GM12865 (cell line): ENCODE measurements at regions not wholly inside any gene's neighbourhood (a gene's known extent, or its start where the extent isn't known, plus 50 kb on each side); places are given as distances from the start of the nearest gene placed in this dataset.
A peak's percentile ranks its signal among the peaks of the same experiment; 100 is the strongest.

ENCODE experiments used
- DNase-seq: peaks from one replicate; pipeline ENCODE4 v3.0.0; 2010; ENCODE audit warnings: low read depth
- H3K4me3 ChIP-seq: 2 replicates; pipeline ENCODE4 v1.5.1; 2011; ENCODE audit warnings: mild to moderate bottlenecking, low read depth, low read length, control low read depth
- CTCF ChIP-seq: IDR thresholded peaks from 2 replicates; pipeline ENCODE4 v1.5.1; 2011; ENCODE audit warnings: low read length, control low read depth, low read depth, inconsistent platforms; ENCODE audit not compliant: insufficient read depth; ENCODE audit errors: missing control alignments

- H3K4me3 ChIP-seq, result no peak overlapping the region
- no peak for TF ChIP-seq CTCF
- no peak for DNase-seq
These were observed 183.9 kb upstream of the PCDH7 start for GRCh38 chr4:30536231-30536630.

GRCh38 chr4:30537456-30537855, 182.7 kb upstream of the PCDH7 start:
- no peak for TF ChIP-seq CTCF
- H3K4me3 ChIP-seq, result no peak overlapping the region
- DNase-seq, result no peak

- peak; percentile 3 for DNase-seq
- H3K4me3 ChIP-seq, result no peak overlapping the region
- no peak for TF ChIP-seq CTCF
These were observed 181.4 kb upstream of the PCDH7 start for GRCh38 chr4:30538794-30539193.

GRCh38 chr4:30543057-30543456, 177.1 kb upstream of the PCDH7 start:
- no peak for DNase-seq
- TF ChIP-seq CTCF, result no peak
- no peak overlapping the region for H3K4me3 ChIP-seq

GRCh38 chr4:30553151-30553550, 167.0 kb upstream of the PCDH7 start:
- H3K4me3 ChIP-seq, result no peak overlapping the region
- DNase-seq, result no peak
- TF ChIP-seq CTCF, result no peak

- no peak for DNase-seq
- H3K4me3 ChIP-seq, result no peak overlapping the region
- no peak for TF ChIP-seq CTCF
These were observed 166.5 kb upstream of the PCDH7 start for GRCh38 chr4:30553706-30554105.

GRCh38 chr4:30555775-30556174, 164.4 kb upstream of the PCDH7 start:
- H3K4me3 ChIP-seq, result no peak overlapping the region
- DNase-seq, result no peak
- TF ChIP-seq CTCF, result no peak
